GM23338 (cell line): ENCODE measurements at regions not wholly inside any gene's neighbourhood (a gene's known extent, or its start where the extent isn't known, plus 50 kb on each side); places are given as distances from the start of the nearest gene placed in this dataset.

Source experiments
- ATAC-seq: fragments of 200-7000 bp; cut with Tn5 transposase; 3 replicates; pipeline ENCODE4 v1.9.1; 2020
- DNase-seq: peaks from one replicate; pipeline ENCODE4 v3.0.0-alpha.2; 2015; ENCODE audit warnings: low spot score
- H2AFZ ChIP-seq: fragments of 200-600 bp; sonication (generic); 2 replicates; pipeline ENCODE4 v1.8.0; 2016; ENCODE audit warnings: antibody characterized with exemption, mild to moderate bottlenecking, moderate library complexity
- H3F3A ChIP-seq: fragments of 200-600 bp; sonication (generic); replicated peaks from 2 replicates; pipeline ENCODE4 v1.8.0; 2017; ENCODE audit warnings: antibody characterized with exemption, mixed run types, low read depth
- H3K27ac ChIP-seq: fragments of 200-600 bp; sonication (generic); 2 replicates; pipeline ENCODE4 v1.6.1; 2016; ENCODE audit warnings: low read depth
- H3K27me3 ChIP-seq: fragments of 200-600 bp; sonication (generic); 2 replicates; pipeline ENCODE4 v1.8.0; 2016; ENCODE audit warnings: mild to moderate bottlenecking, mixed run types, moderate library complexity; ENCODE audit not compliant: insufficient read depth
- H3K36me3 ChIP-seq: fragments of 200-600 bp; sonication (generic); 2 replicates; pipeline ENCODE4 v1.8.0; 2016; ENCODE audit warnings: mild to moderate bottlenecking; ENCODE audit not compliant: insufficient read depth
- H3K4me1 ChIP-seq: fragments of 200-600 bp; sonication (generic); 2 replicates; pipeline ENCODE4 v1.8.0; 2016; ENCODE audit warnings: mild to moderate bottlenecking, moderate library complexity; ENCODE audit not compliant: insufficient read depth
- H3K4me2 ChIP-seq: fragments of 200-600 bp; sonication (generic); 2 replicates; pipeline ENCODE4 v1.7.1; 2017; ENCODE audit warnings: mixed run types
- H3K4me3 ChIP-seq: fragments of 200-600 bp; sonication (generic); 2 replicates; pipeline ENCODE4 v1.6.1; 2016; ENCODE audit warnings: mixed run types
- H3K79me2 ChIP-seq: fragments of 200-600 bp; sonication (generic); replicated peaks from 2 replicates; pipeline ENCODE4 v1.8.0; 2017; ENCODE audit warnings: mild to moderate bottlenecking; ENCODE audit not compliant: insufficient read depth
- H3K9me2 ChIP-seq: fragments of 200-600 bp; sonication (generic); 2 replicates; pipeline ENCODE4 v1.8.0; 2017; ENCODE audit not compliant: insufficient read depth
- H4K20me1 ChIP-seq: fragments of 200-600 bp; sonication (generic); replicated peaks from 2 replicates; pipeline ENCODE4 v1.8.0; 2017; ENCODE audit warnings: mild to moderate bottlenecking; ENCODE audit not compliant: insufficient read depth
- H3K27ac Mint-ChIP-seq: 2 replicates; pipeline ENCODE4 v1.8.0; 2020; ENCODE audit warnings: inconsistent platforms, mild to moderate bottlenecking, moderate library complexity, mixed read lengths
- H3K27me3 Mint-ChIP-seq: 3 replicates; pipeline ENCODE4 v1.8.0; 2022; ENCODE audit warnings: low read depth, mild to moderate bottlenecking, moderate library complexity, mixed read lengths, inconsistent platforms; ENCODE audit not compliant: insufficient read depth, poor library complexity
- H3K36me3 Mint-ChIP-seq: 3 replicates; pipeline ENCODE4 v1.8.0; 2021; ENCODE audit warnings: low read depth, mild to moderate bottlenecking, inconsistent platforms, moderate library complexity, mixed read lengths
- H3K4me1 Mint-ChIP-seq: 3 replicates; pipeline ENCODE4 v1.8.0; 2020; ENCODE audit warnings: mild to moderate bottlenecking, inconsistent platforms, mixed read lengths
- H3K4me3 Mint-ChIP-seq: 3 replicates; pipeline ENCODE4 v1.8.0; 2021; ENCODE audit warnings: moderate library complexity, mild to moderate bottlenecking, inconsistent platforms, mixed read lengths
- H3K9me3 Mint-ChIP-seq: 3 replicates; pipeline ENCODE4 v1.8.0; 2020; ENCODE audit warnings: moderate library complexity, mild to moderate bottlenecking, inconsistent platforms, mixed read lengths
- JUNB ChIP-seq: IDR thresholded peaks from one replicate; pipeline ENCODE4 v1.6.1; 2016; ENCODE audit warnings: antibody characterized with exemption; ENCODE audit not compliant: unreplicated experiment
- NANOG ChIP-seq: IDR thresholded peaks from 2 replicates; pipeline ENCODE4 v1.6.1; 2016; ENCODE audit warnings: antibody characterized with exemption, borderline replicate concordance
- STAT1 ChIP-seq: IDR thresholded peaks from one replicate; pipeline ENCODE4 v1.6.1; 2016; ENCODE audit warnings: antibody characterized with exemption; ENCODE audit not compliant: unreplicated experiment
- ZNF331 ChIP-seq: fragments of 250-450 bp; sonication (Bioruptor Pico); IDR thresholded peaks from 2 replicates; pipeline ENCODE4 v1.5.0; 2020; ENCODE audit warnings: low read depth, mild to moderate bottlenecking, moderate library complexity
- TF ChIP-seq, protein P1 (sequence below): fragments of 250-450 bp; sonication (Bioruptor Pico); IDR thresholded peaks from 2 replicates; pipeline ENCODE4 v1.5.0; 2020; ENCODE audit warnings: mild to moderate bottlenecking, moderate library complexity
- TF ChIP-seq, protein P2 (sequence below): IDR thresholded peaks from 2 replicates; pipeline ENCODE4 v1.6.1; 2016; ENCODE audit warnings: antibody characterized with exemption
- TF ChIP-seq, protein P3 (sequence below), 2 experiments: fragments of 200-600 bp in 1 of 2; sonication (generic) in 1 of 2; conservative IDR thresholded peaks; 2 replicates each; pipeline versions ENCODE4 v1.5.1 to v1.6.1; 2016 to 2017; ENCODE audit warnings: antibody characterized with exemption in 2 of 2, low read depth in 2 of 2, mild to moderate bottlenecking in 2 of 2, moderate library complexity in 1 of 2

DNA sequence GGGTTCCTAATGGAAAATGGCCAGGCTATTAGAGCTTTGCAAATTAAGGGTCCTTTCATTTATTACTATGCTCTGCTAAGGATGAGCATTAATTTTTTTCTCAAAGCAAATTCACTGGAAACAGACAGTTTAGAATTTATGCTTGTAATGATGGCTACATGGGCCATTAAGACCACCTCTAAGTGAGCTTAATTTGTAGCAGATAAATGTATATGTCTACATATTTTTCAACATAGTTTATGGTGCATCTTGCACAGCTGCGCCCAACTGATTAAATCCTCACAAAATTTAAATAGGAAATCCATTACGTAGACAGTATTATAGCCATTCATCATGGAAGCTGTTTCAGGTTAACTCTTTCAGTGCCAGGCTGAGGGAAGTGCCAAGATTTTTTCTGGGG is 220.9 kb downstream of the CBLN1 start (continued):
- TF ChIP-seq, protein P1, sequence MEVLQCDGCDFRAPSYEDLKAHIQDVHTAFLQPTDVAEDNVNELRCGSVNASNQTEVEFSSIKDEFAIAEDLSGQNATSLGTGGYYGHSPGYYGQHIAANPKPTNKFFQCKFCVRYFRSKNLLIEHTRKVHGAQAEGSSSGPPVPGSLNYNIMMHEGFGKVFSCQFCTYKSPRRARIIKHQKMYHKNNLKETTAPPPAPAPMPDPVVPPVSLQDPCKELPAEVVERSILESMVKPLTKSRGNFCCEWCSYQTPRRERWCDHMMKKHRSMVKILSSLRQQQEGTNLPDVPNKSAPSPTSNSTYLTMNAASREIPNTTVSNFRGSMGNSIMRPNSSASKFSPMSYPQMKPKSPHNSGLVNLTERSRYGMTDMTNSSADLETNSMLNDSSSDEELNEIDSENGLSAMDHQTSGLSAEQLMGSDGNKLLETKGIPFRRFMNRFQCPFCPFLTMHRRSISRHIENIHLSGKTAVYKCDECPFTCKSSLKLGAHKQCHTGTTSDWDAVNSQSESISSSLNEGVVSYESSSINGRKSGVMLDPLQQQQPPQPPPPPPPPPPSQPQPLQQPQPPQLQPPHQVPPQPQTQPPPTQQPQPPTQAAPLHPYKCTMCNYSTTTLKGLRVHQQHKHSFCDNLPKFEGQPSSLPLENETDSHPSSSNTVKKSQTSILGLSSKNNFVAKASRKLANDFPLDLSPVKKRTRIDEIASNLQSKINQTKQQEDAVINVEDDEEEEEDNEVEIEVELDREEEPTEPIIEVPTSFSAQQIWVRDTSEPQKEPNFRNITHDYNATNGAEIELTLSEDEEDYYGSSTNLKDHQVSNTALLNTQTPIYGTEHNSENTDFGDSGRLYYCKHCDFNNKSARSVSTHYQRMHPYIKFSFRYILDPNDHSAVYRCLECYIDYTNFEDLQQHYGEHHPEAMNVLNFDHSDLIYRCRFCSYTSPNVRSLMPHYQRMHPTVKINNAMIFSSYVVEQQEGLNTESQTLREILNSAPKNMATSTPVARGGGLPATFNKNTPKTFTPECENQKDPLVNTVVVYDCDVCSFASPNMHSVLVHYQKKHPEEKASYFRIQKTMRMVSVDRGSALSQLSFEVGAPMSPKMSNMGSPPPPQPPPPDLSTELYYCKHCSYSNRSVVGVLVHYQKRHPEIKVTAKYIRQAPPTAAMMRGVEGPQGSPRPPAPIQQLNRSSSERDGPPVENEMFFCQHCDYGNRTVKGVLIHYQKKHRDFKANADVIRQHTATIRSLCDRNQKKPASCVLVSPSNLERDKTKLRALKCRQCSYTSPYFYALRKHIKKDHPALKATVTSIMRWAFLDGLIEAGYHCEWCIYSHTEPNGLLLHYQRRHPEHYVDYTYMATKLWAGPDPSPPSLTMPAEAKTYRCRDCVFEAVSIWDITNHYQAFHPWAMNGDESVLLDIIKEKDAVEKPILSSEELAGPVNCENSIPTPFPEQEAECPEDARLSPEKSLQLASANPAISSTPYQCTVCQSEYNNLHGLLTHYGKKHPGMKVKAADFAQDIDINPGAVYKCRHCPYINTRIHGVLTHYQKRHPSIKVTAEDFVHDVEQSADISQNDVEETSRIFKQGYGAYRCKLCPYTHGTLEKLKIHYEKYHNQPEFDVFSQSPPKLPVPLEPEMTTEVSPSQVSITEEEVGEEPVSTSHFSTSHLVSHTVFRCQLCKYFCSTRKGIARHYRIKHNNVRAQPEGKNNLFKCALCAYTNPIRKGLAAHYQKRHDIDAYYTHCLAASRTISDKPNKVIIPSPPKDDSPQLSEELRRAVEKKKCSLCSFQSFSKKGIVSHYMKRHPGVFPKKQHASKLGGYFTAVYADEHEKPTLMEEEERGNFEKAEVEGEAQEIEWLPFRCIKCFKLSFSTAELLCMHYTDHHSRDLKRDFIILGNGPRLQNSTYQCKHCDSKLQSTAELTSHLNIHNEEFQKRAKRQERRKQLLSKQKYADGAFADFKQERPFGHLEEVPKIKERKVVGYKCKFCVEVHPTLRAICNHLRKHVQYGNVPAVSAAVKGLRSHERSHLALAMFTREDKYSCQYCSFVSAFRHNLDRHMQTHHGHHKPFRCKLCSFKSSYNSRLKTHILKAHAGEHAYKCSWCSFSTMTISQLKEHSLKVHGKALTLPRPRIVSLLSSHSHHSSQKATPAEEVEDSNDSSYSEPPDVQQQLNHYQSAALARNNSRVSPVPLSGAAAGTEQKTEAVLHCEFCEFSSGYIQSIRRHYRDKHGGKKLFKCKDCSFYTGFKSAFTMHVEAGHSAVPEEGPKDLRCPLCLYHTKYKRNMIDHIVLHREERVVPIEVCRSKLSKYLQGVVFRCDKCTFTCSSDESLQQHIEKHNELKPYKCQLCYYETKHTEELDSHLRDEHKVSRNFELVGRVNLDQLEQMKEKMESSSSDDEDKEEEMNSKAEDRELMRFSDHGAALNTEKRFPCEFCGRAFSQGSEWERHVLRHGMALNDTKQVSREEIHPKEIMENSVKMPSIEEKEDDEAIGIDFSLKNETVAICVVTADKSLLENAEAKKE (CRISPR knock-in tag): no peak
- no peak for TF ChIP-seq JUNB
- no peak for TF ChIP-seq ZNF331 (CRISPR knock-in tag)
- TF ChIP-seq STAT1: no peak
- TF ChIP-seq, protein P2, sequence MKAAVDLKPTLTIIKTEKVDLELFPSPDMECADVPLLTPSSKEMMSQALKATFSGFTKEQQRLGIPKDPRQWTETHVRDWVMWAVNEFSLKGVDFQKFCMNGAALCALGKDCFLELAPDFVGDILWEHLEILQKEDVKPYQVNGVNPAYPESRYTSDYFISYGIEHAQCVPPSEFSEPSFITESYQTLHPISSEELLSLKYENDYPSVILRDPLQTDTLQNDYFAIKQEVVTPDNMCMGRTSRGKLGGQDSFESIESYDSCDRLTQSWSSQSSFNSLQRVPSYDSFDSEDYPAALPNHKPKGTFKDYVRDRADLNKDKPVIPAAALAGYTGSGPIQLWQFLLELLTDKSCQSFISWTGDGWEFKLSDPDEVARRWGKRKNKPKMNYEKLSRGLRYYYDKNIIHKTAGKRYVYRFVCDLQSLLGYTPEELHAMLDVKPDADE: no peak

DNA sequence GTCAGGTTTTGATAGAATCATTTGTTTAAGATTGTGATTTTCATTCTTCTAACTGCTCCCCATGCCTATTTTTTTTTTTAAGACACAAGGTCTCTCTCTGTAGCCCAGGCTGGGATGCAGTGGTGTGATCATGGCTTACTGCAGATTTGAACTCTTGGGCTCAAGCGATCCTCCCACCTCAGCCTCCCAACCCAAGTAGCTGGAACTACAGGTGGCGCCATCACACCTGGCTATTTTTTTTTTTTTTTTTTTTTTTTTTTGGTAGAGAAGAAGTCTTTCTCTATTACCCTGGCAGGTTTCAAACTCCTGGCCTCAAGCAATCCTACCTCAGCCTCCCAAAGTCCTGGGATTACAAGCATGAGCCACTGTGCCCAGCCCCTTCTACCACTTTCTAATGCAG is 223.3 kb downstream of the CBLN1 start:
- ATAC-seq (no peak), DNase-seq (no peak)
- H4K20me1 ChIP-seq: no peaks in the 10 kb centered on the region
- no peaks in the 10 kb centered on the region for H3K9me2 ChIP-seq
- no peak overlapping the region for H3K27ac ChIP-seq
- H2AFZ ChIP-seq: no peak overlapping the region
- Mint-ChIP-seq H3K36me3 (no peaks in the 10 kb centered on the region), H3K27me3 (peaks cover 2% of the 10 kb centered on the region), H3K27ac (no peak overlapping the region), H3K4me3 (no peak overlapping the region), H3K9me3 (no peaks in the 10 kb centered on the region), H3K4me1 (peaks cover 11% of the 10 kb centered on the region)
- H3K4me1 ChIP-seq: peaks cover 11% of the 10 kb centered on the region
- H3K27me3 ChIP-seq: no peaks in the 10 kb centered on the region
- no peaks in the 10 kb centered on the region for H3F3A ChIP-seq
- no peaks in the 10 kb centered on the region for H3K79me2 ChIP-seq
- no peak overlapping the region for H3K4me2 ChIP-seq
- no peaks in the 10 kb centered on the region for H3K36me3 ChIP-seq
- H3K4me3 ChIP-seq: no peak overlapping the region
- no peak for TF ChIP-seq NANOG
- TF ChIP-seq, protein P3, sequence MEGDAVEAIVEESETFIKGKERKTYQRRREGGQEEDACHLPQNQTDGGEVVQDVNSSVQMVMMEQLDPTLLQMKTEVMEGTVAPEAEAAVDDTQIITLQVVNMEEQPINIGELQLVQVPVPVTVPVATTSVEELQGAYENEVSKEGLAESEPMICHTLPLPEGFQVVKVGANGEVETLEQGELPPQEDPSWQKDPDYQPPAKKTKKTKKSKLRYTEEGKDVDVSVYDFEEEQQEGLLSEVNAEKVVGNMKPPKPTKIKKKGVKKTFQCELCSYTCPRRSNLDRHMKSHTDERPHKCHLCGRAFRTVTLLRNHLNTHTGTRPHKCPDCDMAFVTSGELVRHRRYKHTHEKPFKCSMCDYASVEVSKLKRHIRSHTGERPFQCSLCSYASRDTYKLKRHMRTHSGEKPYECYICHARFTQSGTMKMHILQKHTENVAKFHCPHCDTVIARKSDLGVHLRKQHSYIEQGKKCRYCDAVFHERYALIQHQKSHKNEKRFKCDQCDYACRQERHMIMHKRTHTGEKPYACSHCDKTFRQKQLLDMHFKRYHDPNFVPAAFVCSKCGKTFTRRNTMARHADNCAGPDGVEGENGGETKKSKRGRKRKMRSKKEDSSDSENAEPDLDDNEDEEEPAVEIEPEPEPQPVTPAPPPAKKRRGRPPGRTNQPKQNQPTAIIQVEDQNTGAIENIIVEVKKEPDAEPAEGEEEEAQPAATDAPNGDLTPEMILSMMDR (conservative IDR thresholded peaks at IDR 0.05; ENCODE audit: low read depth in 2 of 2): peak; percentile 31 to 57; a peak in 3 of 4 replicates
